ENCODE measurements at regions not wholly inside any gene's neighbourhood (a gene's known extent, or its start where the extent isn't known, plus 50 kb on each side); places are given as distances from the start of the nearest gene placed in this dataset.

DNA sequence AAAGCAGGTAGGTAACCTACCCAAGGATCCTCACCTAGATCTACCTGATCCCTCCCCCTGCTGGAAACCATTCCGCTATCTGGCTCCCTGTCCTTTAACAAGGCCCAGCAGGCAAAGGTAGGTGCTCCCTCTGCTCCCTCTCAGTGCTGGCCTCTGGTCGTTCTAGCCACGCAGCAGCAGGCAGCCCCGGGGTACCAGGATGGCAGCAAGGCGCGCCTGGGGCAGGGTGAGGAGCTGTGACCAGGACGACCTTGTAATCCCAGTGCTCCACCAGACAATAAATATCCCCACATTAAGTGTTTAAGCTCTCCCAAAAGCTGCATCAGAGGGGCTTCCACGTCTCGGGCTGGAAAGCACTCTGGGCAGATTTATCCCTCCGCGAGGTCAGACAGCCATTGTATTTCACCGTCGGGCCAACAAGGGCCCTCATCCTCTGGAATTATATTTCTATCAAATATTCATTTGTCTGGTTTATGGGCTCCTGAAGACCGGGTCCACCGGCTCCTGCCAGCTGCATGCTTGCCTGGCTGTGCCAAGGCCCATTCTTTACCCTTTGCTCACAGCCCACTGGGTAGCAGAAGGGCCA is 81.3 kb downstream of the CHST1 start:
- Histone ChIP-seq H3K27ac (ENCODE audit: insufficient read depth, low read depth, low read length) (no peak overlapping the region), H2AFZ (ENCODE audit: low read depth, low read length) (no peak overlapping the region), H3K9ac (replicated peaks; ENCODE audit: extremely low read depth, insufficient read depth, low read length) (no peak overlapping the region), H3K9me1 (replicated peaks; ENCODE audit: control insufficient read depth, extremely low read depth, insufficient read depth, low read length) (no peaks in the 10 kb centered on the region), H3K9me3 (replicated peaks; ENCODE audit: control insufficient read depth, insufficient read depth, low read length) (no peaks in the 10 kb centered on the region), H3K36me3 (ENCODE audit: control insufficient read depth in 2 of 2, extremely low read depth in 1 of 2, insufficient read depth in 2 of 2, low read length in 2 of 2) (no peaks in the 10 kb centered on the region), H3K4me3 (replicated peaks in 1 of 3; ENCODE audit: insufficient read depth in 1 of 3, low read depth in 1 of 3, low read length in 3 of 3) (no peak overlapping the region), H3K79me2 (ENCODE audit: control insufficient read depth, insufficient read depth, low read length) (no peaks in the 10 kb centered on the region), H3K27me3 (ENCODE audit: control insufficient read depth in 2 of 2, insufficient read depth in 2 of 2, low read length in 2 of 2) (no peaks in the 10 kb centered on the region), H4K20me1 (replicated peaks; ENCODE audit: control insufficient read depth, extremely low read depth, insufficient read depth, low read length) (no peaks in the 10 kb centered on the region), H3K4me1 (ENCODE audit: control insufficient read depth, extremely low read depth, insufficient read depth, low read length) (no peaks in the 10 kb centered on the region), H3K4me2 (ENCODE audit: insufficient read depth, low read length) (no peak overlapping the region)
- DNase-seq (ENCODE audit: low read depth, low spot score): no peak
- dilution Hi-C loops (cut with MboI; ENCODE audit: extremely low pct_ligation_motif_present, low sequenced_read_pairs): no loop called here
- intact Hi-C loops (cut with micrococcal nuclease): no loop called here
- POLR2A ChIA-PET: no interaction called here
- CTCF ChIA-PET: interaction anchor here (2.0 kb wide), 1 partner anchor 71 kb away, joined by 6 read pairs; no protein-coding TSS in a partner anchor
- TF ChIP-seq EZH2 (IDR thresholded peaks at IDR 0.05; ENCODE audit: borderline replicate concordance, low read depth, low read length, severe bottlenecking) (no peak), POLR2A (IDR thresholded peaks at IDR 0.05; ENCODE audit: low read depth, low read length) (no peak), GATA2 (IDR thresholded peaks at IDR 0.05; ENCODE audit: insufficient read depth, insufficient read length, low read depth, low read length) (no peak), MYC (IDR thresholded peaks at IDR 0.05; ENCODE audit: low read depth, low read length) (no peak), POLR2AphosphoS5 (IDR thresholded peaks at IDR 0.05; ENCODE audit: insufficient read depth, low read depth, low read length) (no peak), JUN (IDR thresholded peaks at IDR 0.05; ENCODE audit: borderline replicate concordance, insufficient read depth, insufficient read length, low read depth) (no peak)
- TF ChIP-seq, protein P1, sequence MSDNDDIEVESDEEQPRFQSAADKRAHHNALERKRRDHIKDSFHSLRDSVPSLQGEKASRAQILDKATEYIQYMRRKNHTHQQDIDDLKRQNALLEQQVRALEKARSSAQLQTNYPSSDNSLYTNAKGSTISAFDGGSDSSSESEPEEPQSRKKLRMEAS (IDR thresholded peaks at IDR 0.05; ENCODE audit: insufficient read depth, insufficient read length): no peak
- no TSS peak for BruUV-seq (replicated peaks)
- FAIRE-seq: no peak

DNA sequence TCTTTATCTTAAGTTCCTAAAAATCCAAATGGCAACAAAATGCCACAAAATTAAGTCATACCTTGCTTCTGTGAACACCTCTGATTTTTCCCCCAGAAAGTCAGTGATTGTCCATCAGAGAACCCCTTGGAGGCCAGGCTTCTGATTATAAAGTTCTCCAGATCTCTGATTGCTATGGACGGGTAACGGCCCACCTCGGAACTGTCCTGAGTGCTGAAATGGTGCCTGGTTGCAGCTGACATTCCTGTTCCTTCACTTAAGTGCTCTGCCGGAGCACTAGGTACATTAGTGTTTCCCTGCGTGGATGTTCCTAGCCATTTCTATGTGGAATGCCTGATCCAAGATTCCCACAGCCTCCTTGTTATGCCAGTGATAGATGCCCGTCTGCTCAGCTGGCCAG is 85.0 kb downstream of the CHST1 start:
- Histone ChIP-seq H3K9me1 (replicated peaks; ENCODE audit: control insufficient read depth, extremely low read depth, insufficient read depth, low read length) (no peaks in the 10 kb centered on the region), H3K27me3 (ENCODE audit: control insufficient read depth in 2 of 2, insufficient read depth in 2 of 2, low read length in 2 of 2) (no peaks in the 10 kb centered on the region), H3K36me3 (ENCODE audit: control insufficient read depth in 2 of 2, extremely low read depth in 1 of 2, insufficient read depth in 2 of 2, low read length in 2 of 2) (no peaks in the 10 kb centered on the region), H3K4me2 (ENCODE audit: insufficient read depth, low read length) (no peak overlapping the region), H3K79me2 (ENCODE audit: control insufficient read depth, insufficient read depth, low read length) (no peaks in the 10 kb centered on the region), H3K27ac (ENCODE audit: insufficient read depth, low read depth, low read length) (no peak overlapping the region), H3K9ac (replicated peaks; ENCODE audit: extremely low read depth, insufficient read depth, low read length) (no peak overlapping the region), H3K4me1 (ENCODE audit: control insufficient read depth, extremely low read depth, insufficient read depth, low read length) (no peaks in the 10 kb centered on the region), H2AFZ (ENCODE audit: low read depth, low read length) (no peak overlapping the region), H3K9me3 (replicated peaks; ENCODE audit: control insufficient read depth, insufficient read depth, low read length) (no peaks in the 10 kb centered on the region), H4K20me1 (replicated peaks; ENCODE audit: control insufficient read depth, extremely low read depth, insufficient read depth, low read length) (no peaks in the 10 kb centered on the region), H3K4me3 (replicated peaks in 1 of 3; ENCODE audit: insufficient read depth in 1 of 3, low read depth in 1 of 3, low read length in 3 of 3) (no peak overlapping the region)
- peak; percentile 44 for DNase-seq (ENCODE audit: low read depth, low spot score)
- ChIA-PET CTCF (interaction anchor here (1.0 to 1.3 kb wide), 3 partner anchors 10 to 209 kb away, joined by 3 to 4 read pairs (median 4); no protein-coding TSS in a partner anchor), POLR2A (no interaction called here)
- peak; percentile 24 for FAIRE-seq
- dilution Hi-C loops (cut with MboI; ENCODE audit: extremely low pct_ligation_motif_present, low sequenced_read_pairs): no loop called here
- intact Hi-C loops (cut with micrococcal nuclease): loop anchor here (1.0 kb wide), 1 partner anchor 36 kb away; no protein-coding TSS in a partner anchor
- TF ChIP-seq POLR2A (IDR thresholded peaks at IDR 0.05; ENCODE audit: low read depth, low read length): no peak
- TF ChIP-seq EZH2 (IDR thresholded peaks at IDR 0.05; ENCODE audit: borderline replicate concordance, low read depth, low read length, severe bottlenecking): no peak
- TF ChIP-seq POLR2AphosphoS5 (IDR thresholded peaks at IDR 0.05; ENCODE audit: insufficient read depth, low read depth, low read length): no peak
- no peak for TF ChIP-seq GATA2 (IDR thresholded peaks at IDR 0.05; ENCODE audit: insufficient read depth, insufficient read length, low read depth, low read length)
- BruUV-seq (replicated peaks): no TSS peak

Measured in endothelial cell of umbilical vein (primary cell).